ENCODE measurements at regions not wholly inside any gene's neighbourhood (a gene's known extent, or its start where the extent isn't known, plus 50 kb on each side); places are given as distances from the start of the nearest gene placed in this dataset.

DNA sequence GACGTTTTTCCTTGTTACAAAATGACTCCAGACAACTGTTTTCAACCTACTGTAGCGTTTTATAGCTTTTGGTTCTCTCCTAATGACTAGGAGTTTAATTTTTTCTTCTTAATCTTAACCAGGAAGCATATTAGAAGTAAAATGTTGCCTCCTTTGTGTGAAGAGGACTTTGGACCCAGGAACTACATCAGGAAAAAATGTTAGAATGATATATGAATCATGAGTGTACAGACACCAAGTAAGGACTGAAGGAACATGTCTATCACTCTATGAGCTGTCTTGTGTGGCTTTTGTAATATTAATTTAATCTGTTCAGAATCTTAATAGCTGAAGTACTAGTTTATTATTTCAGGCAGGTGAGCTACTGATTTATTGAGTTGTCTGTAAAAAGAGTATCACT, 71.0 kb upstream of the MARCKS start:
- Histone ChIP-seq H3K27ac (ENCODE audit: low read depth) (no peak overlapping the region), H2AFZ (no peak overlapping the region), H3K4me1 (ENCODE audit: insufficient read depth) (no peaks in the 10 kb centered on the region), H3K27me3 (ENCODE audit: insufficient read depth) (peaks cover 9% of the 10 kb centered on the region; the same call in 1 of the 2 replicates), H3K9me2 (ENCODE audit: insufficient read depth) (no peaks in the 10 kb centered on the region), H4K20me1 (replicated peaks; ENCODE audit: insufficient read depth) (no peaks in the 10 kb centered on the region), H3K36me3 (ENCODE audit: insufficient read depth) (no peaks in the 10 kb centered on the region), H3K4me2 (no peak overlapping the region), H3K4me3 (no peak overlapping the region), H3F3A (replicated peaks; ENCODE audit: low read depth) (no peaks in the 10 kb centered on the region), H3K79me2 (replicated peaks; ENCODE audit: insufficient read depth) (no peaks in the 10 kb centered on the region)
- Mint-ChIP-seq H3K36me3 (ENCODE audit: low read depth) (no peaks in the 10 kb centered on the region), H3K4me1 (no peaks in the 10 kb centered on the region), H3K27me3 (ENCODE audit: insufficient read depth, low read depth, poor library complexity) (no peaks in the 10 kb centered on the region), H3K4me3 (no peak overlapping the region), H3K9me3 (no peaks in the 10 kb centered on the region), H3K27ac (no peak overlapping the region)
- ATAC-seq (no peak), DNase-seq (ENCODE audit: low spot score) (no peak)
- TF ChIP-seq, protein P1, sequence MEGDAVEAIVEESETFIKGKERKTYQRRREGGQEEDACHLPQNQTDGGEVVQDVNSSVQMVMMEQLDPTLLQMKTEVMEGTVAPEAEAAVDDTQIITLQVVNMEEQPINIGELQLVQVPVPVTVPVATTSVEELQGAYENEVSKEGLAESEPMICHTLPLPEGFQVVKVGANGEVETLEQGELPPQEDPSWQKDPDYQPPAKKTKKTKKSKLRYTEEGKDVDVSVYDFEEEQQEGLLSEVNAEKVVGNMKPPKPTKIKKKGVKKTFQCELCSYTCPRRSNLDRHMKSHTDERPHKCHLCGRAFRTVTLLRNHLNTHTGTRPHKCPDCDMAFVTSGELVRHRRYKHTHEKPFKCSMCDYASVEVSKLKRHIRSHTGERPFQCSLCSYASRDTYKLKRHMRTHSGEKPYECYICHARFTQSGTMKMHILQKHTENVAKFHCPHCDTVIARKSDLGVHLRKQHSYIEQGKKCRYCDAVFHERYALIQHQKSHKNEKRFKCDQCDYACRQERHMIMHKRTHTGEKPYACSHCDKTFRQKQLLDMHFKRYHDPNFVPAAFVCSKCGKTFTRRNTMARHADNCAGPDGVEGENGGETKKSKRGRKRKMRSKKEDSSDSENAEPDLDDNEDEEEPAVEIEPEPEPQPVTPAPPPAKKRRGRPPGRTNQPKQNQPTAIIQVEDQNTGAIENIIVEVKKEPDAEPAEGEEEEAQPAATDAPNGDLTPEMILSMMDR (conservative IDR thresholded peaks at IDR 0.05; ENCODE audit: low read depth in 2 of 2), result no peak
- no peak for TF ChIP-seq ZNF331 (CRISPR knock-in tag; IDR thresholded peaks at IDR 0.05; ENCODE audit: low read depth)
- TF ChIP-seq CREB1 (CRISPR knock-in tag; IDR thresholded peaks at IDR 0.05; ENCODE audit: low read depth), result no peak
- no peak for TF ChIP-seq ZNF114 (CRISPR knock-in tag; IDR thresholded peaks at IDR 0.05)
- TF ChIP-seq, protein P2, sequence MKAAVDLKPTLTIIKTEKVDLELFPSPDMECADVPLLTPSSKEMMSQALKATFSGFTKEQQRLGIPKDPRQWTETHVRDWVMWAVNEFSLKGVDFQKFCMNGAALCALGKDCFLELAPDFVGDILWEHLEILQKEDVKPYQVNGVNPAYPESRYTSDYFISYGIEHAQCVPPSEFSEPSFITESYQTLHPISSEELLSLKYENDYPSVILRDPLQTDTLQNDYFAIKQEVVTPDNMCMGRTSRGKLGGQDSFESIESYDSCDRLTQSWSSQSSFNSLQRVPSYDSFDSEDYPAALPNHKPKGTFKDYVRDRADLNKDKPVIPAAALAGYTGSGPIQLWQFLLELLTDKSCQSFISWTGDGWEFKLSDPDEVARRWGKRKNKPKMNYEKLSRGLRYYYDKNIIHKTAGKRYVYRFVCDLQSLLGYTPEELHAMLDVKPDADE (IDR thresholded peaks at IDR 0.05), result no peak
- no peak for TF ChIP-seq EZH2 (IDR thresholded peaks at IDR 0.05; ENCODE audit: low read depth, unreplicated experiment)
- TF ChIP-seq EZH2phosphoT487 (IDR thresholded peaks at IDR 0.05; ENCODE audit: unreplicated experiment), result no peak
- TF ChIP-seq POLR2AphosphoS5 (IDR thresholded peaks at IDR 0.05; ENCODE audit: low read depth), result no peak
- TF ChIP-seq NANOG (IDR thresholded peaks at IDR 0.05; ENCODE audit: borderline replicate concordance), result no peak
- TF ChIP-seq JUNB (IDR thresholded peaks at IDR 0.05; ENCODE audit: unreplicated experiment), result no peak
- TF ChIP-seq, protein P3, sequence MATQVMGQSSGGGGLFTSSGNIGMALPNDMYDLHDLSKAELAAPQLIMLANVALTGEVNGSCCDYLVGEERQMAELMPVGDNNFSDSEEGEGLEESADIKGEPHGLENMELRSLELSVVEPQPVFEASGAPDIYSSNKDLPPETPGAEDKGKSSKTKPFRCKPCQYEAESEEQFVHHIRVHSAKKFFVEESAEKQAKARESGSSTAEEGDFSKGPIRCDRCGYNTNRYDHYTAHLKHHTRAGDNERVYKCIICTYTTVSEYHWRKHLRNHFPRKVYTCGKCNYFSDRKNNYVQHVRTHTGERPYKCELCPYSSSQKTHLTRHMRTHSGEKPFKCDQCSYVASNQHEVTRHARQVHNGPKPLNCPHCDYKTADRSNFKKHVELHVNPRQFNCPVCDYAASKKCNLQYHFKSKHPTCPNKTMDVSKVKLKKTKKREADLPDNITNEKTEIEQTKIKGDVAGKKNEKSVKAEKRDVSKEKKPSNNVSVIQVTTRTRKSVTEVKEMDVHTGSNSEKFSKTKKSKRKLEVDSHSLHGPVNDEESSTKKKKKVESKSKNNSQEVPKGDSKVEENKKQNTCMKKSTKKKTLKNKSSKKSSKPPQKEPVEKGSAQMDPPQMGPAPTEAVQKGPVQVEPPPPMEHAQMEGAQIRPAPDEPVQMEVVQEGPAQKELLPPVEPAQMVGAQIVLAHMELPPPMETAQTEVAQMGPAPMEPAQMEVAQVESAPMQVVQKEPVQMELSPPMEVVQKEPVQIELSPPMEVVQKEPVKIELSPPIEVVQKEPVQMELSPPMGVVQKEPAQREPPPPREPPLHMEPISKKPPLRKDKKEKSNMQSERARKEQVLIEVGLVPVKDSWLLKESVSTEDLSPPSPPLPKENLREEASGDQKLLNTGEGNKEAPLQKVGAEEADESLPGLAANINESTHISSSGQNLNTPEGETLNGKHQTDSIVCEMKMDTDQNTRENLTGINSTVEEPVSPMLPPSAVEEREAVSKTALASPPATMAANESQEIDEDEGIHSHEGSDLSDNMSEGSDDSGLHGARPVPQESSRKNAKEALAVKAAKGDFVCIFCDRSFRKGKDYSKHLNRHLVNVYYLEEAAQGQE (IDR thresholded peaks at IDR 0.05; ENCODE audit: unreplicated experiment), result no peak
- no peak for TF ChIP-seq STAT1 (IDR thresholded peaks at IDR 0.05; ENCODE audit: unreplicated experiment)
- TF ChIP-seq, protein P4, sequence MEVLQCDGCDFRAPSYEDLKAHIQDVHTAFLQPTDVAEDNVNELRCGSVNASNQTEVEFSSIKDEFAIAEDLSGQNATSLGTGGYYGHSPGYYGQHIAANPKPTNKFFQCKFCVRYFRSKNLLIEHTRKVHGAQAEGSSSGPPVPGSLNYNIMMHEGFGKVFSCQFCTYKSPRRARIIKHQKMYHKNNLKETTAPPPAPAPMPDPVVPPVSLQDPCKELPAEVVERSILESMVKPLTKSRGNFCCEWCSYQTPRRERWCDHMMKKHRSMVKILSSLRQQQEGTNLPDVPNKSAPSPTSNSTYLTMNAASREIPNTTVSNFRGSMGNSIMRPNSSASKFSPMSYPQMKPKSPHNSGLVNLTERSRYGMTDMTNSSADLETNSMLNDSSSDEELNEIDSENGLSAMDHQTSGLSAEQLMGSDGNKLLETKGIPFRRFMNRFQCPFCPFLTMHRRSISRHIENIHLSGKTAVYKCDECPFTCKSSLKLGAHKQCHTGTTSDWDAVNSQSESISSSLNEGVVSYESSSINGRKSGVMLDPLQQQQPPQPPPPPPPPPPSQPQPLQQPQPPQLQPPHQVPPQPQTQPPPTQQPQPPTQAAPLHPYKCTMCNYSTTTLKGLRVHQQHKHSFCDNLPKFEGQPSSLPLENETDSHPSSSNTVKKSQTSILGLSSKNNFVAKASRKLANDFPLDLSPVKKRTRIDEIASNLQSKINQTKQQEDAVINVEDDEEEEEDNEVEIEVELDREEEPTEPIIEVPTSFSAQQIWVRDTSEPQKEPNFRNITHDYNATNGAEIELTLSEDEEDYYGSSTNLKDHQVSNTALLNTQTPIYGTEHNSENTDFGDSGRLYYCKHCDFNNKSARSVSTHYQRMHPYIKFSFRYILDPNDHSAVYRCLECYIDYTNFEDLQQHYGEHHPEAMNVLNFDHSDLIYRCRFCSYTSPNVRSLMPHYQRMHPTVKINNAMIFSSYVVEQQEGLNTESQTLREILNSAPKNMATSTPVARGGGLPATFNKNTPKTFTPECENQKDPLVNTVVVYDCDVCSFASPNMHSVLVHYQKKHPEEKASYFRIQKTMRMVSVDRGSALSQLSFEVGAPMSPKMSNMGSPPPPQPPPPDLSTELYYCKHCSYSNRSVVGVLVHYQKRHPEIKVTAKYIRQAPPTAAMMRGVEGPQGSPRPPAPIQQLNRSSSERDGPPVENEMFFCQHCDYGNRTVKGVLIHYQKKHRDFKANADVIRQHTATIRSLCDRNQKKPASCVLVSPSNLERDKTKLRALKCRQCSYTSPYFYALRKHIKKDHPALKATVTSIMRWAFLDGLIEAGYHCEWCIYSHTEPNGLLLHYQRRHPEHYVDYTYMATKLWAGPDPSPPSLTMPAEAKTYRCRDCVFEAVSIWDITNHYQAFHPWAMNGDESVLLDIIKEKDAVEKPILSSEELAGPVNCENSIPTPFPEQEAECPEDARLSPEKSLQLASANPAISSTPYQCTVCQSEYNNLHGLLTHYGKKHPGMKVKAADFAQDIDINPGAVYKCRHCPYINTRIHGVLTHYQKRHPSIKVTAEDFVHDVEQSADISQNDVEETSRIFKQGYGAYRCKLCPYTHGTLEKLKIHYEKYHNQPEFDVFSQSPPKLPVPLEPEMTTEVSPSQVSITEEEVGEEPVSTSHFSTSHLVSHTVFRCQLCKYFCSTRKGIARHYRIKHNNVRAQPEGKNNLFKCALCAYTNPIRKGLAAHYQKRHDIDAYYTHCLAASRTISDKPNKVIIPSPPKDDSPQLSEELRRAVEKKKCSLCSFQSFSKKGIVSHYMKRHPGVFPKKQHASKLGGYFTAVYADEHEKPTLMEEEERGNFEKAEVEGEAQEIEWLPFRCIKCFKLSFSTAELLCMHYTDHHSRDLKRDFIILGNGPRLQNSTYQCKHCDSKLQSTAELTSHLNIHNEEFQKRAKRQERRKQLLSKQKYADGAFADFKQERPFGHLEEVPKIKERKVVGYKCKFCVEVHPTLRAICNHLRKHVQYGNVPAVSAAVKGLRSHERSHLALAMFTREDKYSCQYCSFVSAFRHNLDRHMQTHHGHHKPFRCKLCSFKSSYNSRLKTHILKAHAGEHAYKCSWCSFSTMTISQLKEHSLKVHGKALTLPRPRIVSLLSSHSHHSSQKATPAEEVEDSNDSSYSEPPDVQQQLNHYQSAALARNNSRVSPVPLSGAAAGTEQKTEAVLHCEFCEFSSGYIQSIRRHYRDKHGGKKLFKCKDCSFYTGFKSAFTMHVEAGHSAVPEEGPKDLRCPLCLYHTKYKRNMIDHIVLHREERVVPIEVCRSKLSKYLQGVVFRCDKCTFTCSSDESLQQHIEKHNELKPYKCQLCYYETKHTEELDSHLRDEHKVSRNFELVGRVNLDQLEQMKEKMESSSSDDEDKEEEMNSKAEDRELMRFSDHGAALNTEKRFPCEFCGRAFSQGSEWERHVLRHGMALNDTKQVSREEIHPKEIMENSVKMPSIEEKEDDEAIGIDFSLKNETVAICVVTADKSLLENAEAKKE (CRISPR knock-in tag; IDR thresholded peaks at IDR 0.05), result no peak
